T-helper 1 cell treated with Interleukin-12 subunit alpha and Interleukin-12 subunit beta and Interleukin-4 antibody, amounts not matched to agents 30 ng/mL and 1 ng/mL, for 36 hours (primary cell): ENCODE measurements at regions not wholly inside any gene's neighbourhood (a gene's known extent, or its start where the extent isn't known, plus 50 kb on each side); places are given as distances from the start of the nearest gene placed in this dataset.
"Not testable (repeated sequence)": the region's sequence is repeated elsewhere in the genome, so short reads cannot be mapped to it uniquely, and the experiment has no call there.

Experiments used
- intact Hi-C: fragments of 100-400 bp; cut with micrococcal nuclease; formaldehyde crosslinking; loops from one replicate; pipeline ENCODE4 v1.15.1; 2024

- intact Hi-C loops, result no loop called here
Measured at GRCh38 chr14:97071177-97071576, 274.0 kb downstream of the VRK1 start.

DNA sequence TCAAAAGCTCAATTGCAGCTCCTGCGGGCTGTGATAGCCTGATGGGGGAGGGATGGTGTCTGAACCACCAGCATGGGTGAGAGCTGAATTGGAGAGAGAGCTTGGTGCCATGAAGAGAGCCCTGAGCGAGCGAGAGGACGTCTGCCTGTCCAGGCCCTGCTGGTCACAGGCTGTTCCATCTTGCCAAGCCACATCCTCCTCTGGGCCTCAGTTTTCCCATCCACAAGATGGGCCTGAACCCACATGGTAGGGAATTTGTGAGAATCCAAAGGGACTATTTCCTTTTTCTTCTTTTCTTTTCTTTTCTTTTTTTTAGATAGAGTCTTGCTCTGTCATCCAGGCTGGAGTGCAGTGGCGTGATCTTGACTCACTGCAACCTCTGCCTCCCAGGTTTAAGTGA lies 276.4 kb downstream of the VRK1 start:
- intact Hi-C loops, result no loop called here

DNA sequence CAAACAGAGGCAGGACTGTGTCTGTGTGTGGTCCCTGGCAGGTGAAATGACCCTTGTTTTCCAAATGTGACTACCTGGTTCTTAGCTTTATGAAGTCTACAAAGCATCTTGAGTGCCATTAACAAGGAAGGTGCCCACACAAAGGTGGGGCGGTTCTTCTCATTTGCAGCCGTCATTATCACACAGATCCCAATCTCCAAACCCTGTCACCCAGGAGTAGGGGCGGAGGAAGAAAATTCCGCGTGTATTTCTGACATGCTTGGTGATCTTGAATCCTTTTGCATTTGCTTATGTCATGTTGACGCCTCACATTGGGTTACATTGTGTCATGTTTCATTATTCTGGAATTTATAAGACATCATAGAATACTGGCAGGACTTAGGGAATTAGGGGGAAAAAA lies 277.3 kb downstream of the VRK1 start:
- intact Hi-C loops, result no loop called here

DNA sequence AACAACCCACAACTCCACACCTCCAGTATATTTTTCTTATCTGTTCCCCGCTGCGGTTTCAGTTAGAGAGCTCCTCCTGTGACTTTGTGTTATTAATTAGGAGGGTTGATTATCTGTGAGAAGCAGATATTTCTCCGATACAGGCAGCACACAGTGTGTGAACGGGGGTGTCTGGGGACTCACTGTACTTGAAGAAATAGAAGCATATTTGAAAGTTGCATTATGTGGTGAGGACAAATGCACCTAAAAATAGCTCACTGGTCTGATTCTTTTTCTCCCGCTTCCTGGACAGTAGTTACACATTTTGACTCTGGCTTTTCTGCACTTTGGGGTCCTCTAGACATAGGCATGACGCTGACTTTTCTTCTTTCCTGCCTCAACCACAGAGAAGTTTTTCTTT lies 277.7 kb downstream of the VRK1 start:
- intact Hi-C loops, result no loop called here

GRCh38 chr14:97077253-97077653 lies 280.1 kb downstream of the VRK1 start:
- intact Hi-C loops, result no loop called here

DNA sequence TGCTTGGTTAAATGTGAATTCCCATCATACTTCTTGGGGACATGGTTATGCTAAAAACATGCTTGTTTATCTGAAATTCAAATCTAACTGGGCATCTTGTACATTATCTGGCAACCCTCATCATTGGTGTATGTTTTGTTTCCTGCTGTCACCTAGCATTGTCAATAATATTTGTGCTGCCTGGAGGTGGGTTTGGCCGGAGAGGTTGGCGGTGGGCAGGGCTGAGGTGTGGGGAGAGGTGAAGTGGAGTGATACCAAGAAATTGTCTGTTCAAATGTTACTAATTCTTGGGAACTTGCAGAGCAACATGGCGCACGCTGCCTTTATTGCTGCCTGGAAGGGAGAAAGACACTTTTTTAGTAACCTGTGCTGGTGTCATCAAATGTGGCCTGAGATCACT lies 280.5 kb downstream of the VRK1 start:
- intact Hi-C loops, result no loop called here

DNA sequence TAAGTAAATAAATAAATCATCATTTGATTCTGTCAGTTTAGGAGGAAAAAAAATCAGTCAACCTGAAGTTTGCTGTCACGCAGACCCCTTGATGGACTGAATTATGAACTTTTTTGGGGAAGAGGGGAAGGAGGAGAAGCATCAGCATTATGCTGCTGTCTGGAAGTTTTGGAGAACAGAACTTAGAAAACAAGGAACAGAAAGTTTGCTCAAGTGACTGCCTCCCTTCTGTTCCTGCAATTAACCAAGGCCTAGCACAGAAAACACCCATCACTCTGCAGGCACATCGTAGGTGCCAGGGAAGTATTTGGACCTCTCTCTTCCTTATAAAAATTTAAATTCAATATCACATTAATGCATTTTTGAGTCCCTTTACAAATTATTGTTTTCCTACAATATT lies 283.8 kb downstream of the VRK1 start:
- intact Hi-C loops, result no loop called here

DNA sequence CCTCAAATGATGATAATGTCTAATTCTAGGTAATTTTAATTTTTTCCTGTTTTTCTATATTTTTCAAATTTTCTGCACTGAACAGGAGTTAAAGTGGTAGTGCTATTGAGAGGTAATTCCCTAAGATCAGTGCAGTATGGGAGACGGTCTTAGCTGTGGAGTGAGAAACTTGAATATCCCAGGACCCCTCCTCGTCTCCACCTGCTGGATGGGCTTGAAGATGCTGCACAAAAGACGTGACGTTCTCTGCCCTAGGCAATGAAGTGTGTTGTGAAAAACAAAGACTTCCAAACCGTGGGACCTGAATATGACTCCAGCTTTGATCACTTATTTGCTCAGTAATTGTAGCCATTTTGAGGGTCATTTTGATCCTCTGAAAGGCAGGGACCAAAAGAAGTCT lies 298.1 kb downstream of the VRK1 start:
- intact Hi-C loops, result no loop called here

DNA sequence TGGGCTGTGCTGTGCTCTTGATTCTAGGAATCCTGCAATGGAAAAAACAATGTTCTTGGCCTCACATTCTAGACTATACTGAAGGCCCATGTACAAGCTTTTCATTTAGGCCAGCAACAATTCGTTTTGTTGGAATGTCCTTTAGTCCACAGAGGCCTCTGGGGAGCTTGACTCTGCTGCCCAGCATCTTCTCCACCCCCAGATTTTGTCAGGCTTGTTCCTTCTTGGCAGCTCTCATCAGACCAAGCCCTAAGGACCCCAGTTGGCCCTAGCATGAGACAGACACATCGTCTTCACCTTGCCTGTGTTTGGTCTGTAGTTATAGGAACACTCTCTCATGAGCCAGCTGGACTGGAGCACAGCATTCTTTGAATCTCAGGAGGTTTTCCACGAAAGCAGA lies 300.1 kb downstream of the VRK1 start:
- intact Hi-C loops, result no loop called here

DNA sequence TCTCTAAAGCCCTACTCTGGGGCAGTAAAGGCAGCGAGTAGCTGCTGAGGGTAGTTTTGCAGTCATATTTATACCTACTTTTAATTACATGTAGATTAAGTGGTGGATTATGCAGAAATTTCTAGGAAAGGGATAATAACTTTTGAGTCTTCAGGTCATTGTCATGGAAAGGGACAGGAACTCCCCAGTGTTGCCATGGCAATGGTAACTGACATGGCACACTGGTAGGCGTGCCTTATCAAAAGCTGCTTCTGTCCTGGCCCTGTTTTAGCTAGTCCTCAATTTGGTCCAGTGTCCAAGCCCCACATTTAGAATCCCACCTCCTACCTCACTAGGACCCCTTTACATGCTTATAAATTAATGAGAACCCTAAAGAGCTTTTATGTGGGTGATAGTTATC lies 303.1 kb downstream of the VRK1 start:
- intact Hi-C loops, result no loop called here

DNA sequence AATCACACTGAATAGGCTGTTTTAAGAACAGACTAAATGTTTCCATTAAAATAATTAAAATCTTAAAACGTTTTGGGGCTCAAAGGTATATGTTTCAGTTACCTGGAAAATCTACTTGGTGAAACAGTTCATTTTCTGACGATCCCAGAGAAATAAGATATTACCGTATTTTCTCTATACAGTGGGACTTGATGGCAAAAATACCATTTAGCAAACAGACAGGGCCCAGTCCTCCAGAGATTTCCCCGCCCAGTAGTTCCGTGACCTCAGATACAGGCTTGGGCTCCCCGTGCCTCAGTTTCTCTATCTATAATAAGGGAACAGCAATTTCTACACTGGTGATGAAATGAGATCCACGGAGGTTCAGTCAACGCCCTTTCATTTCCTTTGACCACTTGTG lies 304.4 kb downstream of the VRK1 start:
- intact Hi-C loops, result no loop called here

DNA sequence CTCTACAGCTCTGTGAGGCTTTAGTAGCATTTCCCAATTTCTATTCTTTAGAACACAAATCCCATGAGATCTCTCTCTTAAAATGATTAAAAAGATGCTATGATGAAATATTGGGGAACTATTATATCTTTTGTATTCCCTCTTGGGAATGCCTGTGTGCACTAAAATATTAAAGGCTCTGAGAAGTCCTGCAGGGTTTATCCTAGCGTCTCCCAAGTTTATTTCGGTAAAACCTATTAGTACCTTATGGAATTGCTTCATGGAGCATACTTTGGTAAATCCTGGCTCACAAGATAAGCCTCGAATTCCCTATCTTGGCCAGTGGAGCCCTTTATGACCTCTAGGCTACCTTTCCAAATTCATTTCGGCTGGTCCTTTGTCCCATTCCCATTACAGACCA lies 306.8 kb downstream of the VRK1 start:
- intact Hi-C loops, result no loop called here

- intact Hi-C loops, result no loop called here
Measured at GRCh38 chr14:97106166-97106565, 309.0 kb downstream of the VRK1 start.

DNA sequence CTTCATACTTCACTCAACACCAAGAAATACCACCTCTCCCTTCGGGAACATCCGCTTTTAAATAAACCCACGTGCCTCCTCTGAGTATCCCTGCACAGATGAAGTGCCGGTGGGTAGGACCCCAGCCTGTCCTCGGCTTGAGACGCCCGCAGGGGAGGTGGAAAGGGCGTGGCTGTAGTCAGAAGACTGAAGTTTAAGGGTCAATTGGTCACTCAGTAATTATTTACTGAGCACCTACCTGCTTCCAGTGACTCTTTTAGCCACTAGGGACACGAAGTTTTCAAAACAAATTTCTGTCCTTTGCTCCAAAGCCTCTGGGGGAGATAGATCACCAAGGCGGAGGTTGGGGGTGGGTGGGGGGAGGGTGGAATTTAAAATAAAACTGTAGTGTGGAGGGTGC lies 309.4 kb downstream of the VRK1 start:
- intact Hi-C loops, result no loop called here

DNA sequence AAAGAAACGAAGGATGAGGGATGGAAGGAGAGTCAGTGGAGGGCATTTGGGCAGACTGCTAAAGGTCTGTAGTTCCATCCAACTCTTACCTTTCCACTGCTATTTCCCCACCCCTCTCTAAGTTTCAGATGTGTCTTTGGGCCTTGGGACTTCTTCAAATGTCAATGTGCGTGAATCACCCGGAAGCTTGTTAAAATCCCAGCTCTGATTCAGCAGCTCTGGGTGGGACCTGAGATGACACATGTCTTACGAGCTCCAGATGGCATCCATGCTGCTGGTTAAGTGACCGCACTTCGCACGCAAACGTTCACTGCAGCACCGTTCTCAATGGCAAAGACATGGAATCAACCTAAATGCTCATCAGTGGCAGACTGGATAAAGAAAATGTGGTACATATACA lies 309.9 kb downstream of the VRK1 start:
- intact Hi-C loops, result no loop called here

DNA sequence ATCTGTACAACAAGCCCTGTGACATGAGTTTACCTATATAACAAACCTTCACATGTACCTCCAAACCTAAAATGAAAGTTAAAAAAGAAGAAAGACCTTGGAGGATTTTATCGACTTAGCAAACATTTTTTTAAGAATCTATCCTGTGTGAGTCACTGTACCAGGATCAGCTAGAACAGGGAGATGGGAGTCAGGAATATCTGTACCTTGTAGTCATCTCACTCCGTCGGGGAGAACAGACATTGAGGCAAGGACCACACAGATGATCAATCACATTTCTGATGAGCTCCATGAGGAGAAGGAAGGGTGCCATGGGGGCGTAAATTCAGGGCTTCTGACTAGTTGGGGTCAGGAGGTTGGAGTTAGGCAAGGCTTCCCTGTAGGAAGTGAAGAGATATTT lies 310.6 kb downstream of the VRK1 start:
- intact Hi-C loops, result no loop called here

DNA sequence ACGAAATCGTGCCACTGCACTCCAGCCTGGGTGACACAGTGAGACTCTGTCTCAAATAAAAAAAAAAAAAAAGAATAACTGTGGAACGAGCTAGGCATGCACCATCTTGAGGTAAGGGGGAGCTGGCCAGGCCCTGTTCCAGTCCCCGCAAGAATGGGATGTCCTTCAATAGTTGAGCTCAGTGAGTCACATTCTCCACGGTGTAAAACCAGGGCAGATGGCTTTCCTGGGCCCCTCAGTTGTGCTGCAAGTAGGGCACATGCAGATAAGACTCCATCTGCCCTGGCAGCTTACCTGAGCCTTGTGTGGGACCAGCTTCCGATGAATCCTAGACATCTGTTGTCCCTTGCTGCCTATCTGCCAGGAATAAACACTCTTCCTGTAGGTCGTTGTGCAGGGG lies 312.1 kb downstream of the VRK1 start:
- intact Hi-C loops, result no loop called here

GRCh38 chr14:97113339-97113738 lies 316.2 kb downstream of the VRK1 start:
- intact Hi-C loops, result no loop called here

- intact Hi-C loops, result no loop called here
Measured at GRCh38 chr14:97116546-97116945, 319.4 kb downstream of the VRK1 start.

DNA sequence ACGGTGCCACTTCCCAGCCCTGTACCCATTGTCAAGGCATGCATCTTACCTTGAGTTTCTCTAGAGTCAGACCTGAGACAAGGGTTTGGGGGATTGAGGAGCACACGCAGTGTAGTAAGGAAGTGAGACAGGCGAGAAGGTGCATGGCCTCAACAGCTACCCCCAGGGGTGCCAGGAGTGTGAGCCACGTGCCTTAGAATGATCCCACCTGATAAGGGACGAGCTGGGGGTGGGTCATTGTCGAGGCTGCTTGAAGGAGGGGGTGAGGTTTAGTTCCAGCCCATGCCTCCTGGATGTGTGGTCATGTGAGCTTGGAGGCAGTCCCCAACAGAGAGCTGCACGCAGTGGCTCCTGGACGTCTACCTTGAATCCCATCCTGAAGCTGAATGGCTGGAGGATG lies 320.5 kb downstream of the VRK1 start:
- intact Hi-C loops, result no loop called here

DNA sequence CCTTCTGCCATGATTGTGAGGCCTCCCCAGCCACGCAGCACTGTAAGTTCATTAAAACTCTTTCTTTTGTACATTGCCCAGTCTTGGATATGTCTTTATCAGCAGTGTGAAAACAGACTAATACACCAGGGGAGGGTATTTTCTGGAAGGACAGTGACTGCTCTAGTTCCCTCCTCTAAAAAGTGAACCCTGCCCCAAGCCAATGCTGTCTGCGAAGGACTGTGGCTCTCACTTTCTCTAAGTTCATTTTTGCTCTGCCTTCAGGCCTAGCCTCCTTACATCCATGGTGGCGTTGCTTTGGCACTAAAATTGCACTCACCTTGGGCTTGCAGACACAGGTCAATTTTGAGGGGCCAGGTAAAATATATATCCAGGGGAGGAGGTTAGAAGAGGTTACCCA lies 323.0 kb downstream of the VRK1 start:
- intact Hi-C loops, result no loop called here

GRCh38 chr14:97120611-97121031 lies 323.4 kb downstream of the VRK1 start:
- intact Hi-C loops, result no loop called here

GRCh38 chr14:97129639-97130038 lies 332.5 kb downstream of the VRK1 start:
- intact Hi-C loops, result no loop called here

GRCh38 chr14:97135847-97136246 lies 338.7 kb downstream of the VRK1 start:
- intact Hi-C loops, result not testable (repeated sequence)

- intact Hi-C loops, result no loop called here
Measured at GRCh38 chr14:97137705-97138104, 340.5 kb downstream of the VRK1 start.
